Activated naive CD4-positive, alpha-beta T cell treated with anti-CD3 and anti-CD28 coated beads for 36 hours (primary cell): ENCODE measurements at regions not wholly inside any gene's neighbourhood (a gene's known extent, or its start where the extent isn't known, plus 50 kb on each side); places are given as distances from the start of the nearest gene placed in this dataset.
"Not testable (repeated sequence)": the region's sequence is repeated elsewhere in the genome, so short reads cannot be mapped to it uniquely, and the experiment has no call there.

ENCODE experiments used
- CTCF ChIA-PET: fragments of 350-600 bp; sonication (Branson Sonifier 250); formaldehyde crosslinking; loops from one replicate; lab custom pipeline; 2021; ENCODE audit warnings: antibody characterized with exemption; lab: Charles Lee
- DNase-seq: peaks from one replicate; pipeline ENCODE4 v3.0.0-alpha.2; 2020
- H3K27ac Mint-ChIP-seq: one replicate; pipeline ENCODE4 v1.8.0; 2021; ENCODE audit warnings: mild to moderate bottlenecking, mixed read lengths
- H3K27me3 Mint-ChIP-seq: one replicate; pipeline ENCODE4 v1.8.0; 2021; ENCODE audit warnings: low read depth, mixed read lengths
- H3K36me3 Mint-ChIP-seq: one replicate; pipeline ENCODE4 v1.8.0; 2021; ENCODE audit warnings: low read depth, mixed read lengths
- H3K4me1 Mint-ChIP-seq: one replicate; pipeline ENCODE4 v1.8.0; 2021; ENCODE audit warnings: low read depth, mixed read lengths
- H3K4me3 Mint-ChIP-seq: one replicate; pipeline ENCODE4 v1.8.0; 2021; ENCODE audit warnings: mild to moderate bottlenecking, moderate library complexity, mixed read lengths
- H3K9me3 Mint-ChIP-seq: one replicate; pipeline ENCODE4 v1.8.0; 2021; ENCODE audit warnings: mixed read lengths
- intact Hi-C: fragments of 100-400 bp; cut with micrococcal nuclease; formaldehyde crosslinking; loops from one replicate; pipeline ENCODE4 v1.15.1; 2023

- no peaks in the 10 kb centered on the region for H3K4me1 Mint-ChIP-seq
- H3K27me3 Mint-ChIP-seq, result no peaks in the 10 kb centered on the region
- no peak overlapping the region for H3K27ac Mint-ChIP-seq
- no peaks in the 10 kb centered on the region for H3K36me3 Mint-ChIP-seq
- CTCF ChIA-PET, result no interaction called here
- no peak overlapping the region for H3K4me3 Mint-ChIP-seq
- intact Hi-C loops, result no loop called here
- H3K9me3 Mint-ChIP-seq, result no peaks in the 10 kb centered on the region
- no peak for DNase-seq
Measured at GRCh38 chr5:56763711-56764466, 51.5 kb upstream of the MAP3K1 start.

- H3K4me3 Mint-ChIP-seq, result no peak overlapping the region
- CTCF ChIA-PET, result interaction anchor here (0.7 kb wide), 1 partner anchor 9 kb away, joined by 3 read pairs; no protein-coding TSS in a partner anchor
- no peaks in the 10 kb centered on the region for H3K27me3 Mint-ChIP-seq
- H3K27ac Mint-ChIP-seq, result no peak overlapping the region
- H3K36me3 Mint-ChIP-seq, result no peaks in the 10 kb centered on the region
- intact Hi-C loops, result no loop called here
- no peaks in the 10 kb centered on the region for H3K9me3 Mint-ChIP-seq
- no peaks in the 10 kb centered on the region for H3K4me1 Mint-ChIP-seq
- DNase-seq, result no peak
Measured at GRCh38 chr5:56763182-56763581, 52.2 kb upstream of the MAP3K1 start.

DNA sequence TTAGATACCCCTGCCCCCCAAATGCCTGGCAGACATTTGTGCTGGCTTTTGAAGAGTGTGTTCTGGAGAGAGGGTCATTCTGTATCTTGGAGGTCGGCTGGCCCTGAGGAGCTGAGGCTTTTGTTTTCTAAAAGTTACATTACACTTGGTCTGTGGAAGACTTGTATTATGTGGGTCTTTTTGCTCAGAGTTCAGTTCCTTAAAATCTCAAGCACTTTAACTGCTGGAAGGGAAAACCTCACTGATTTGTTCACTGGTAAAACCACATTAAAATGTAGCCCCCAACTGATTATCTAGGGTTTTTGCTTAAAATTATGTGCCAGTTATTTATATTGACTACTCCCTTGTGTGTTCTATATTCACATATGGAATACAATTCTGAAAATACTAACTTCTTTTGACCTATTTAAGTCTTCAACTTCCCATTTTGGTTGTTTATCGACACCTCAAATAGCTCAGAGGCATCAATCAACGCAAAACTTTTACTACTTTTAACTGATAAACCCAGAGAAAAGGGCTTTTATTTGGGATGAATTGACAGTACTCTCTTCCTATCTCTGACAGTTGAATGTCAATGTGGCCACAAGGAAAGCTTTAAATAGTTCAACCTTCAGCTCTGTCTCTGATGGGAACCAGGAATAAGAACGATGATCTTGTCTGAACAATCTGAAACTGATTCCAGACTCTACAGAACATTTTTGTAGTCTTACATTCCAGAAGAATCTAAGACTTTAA, 54.0 kb upstream of the MAP3K1 start:
- intact Hi-C loops, result no loop called here
- no peaks in the 10 kb centered on the region for H3K36me3 Mint-ChIP-seq

GRCh38 chr5:56760723-56761122, 54.6 kb upstream of the MAP3K1 start:
- no peak for DNase-seq
- Mint-ChIP-seq H3K27me3 (no peaks in the 10 kb centered on the region), H3K36me3 (no peaks in the 10 kb centered on the region), H3K4me3 (no peak overlapping the region), H3K27ac (no peak overlapping the region), H3K4me1 (no peaks in the 10 kb centered on the region), H3K9me3 (no peaks in the 10 kb centered on the region)
- CTCF ChIA-PET, result no interaction called here
- intact Hi-C loops, result no loop called here

More for the DNA sequence above, 54.0 kb upstream of the MAP3K1 start:
- no peak for DNase-seq
- Mint-ChIP-seq H3K27ac (no peak overlapping the region), H3K27me3 (no peaks in the 10 kb centered on the region), H3K4me3 (no peak overlapping the region), H3K4me1 (no peaks in the 10 kb centered on the region), H3K9me3 (no peaks in the 10 kb centered on the region)
- CTCF ChIA-PET, result no interaction called here

- Mint-ChIP-seq H3K9me3 (no peaks in the 10 kb centered on the region), H3K27me3 (no peaks in the 10 kb centered on the region), H3K36me3 (no peaks in the 10 kb centered on the region), H3K27ac (no peak overlapping the region), H3K4me1 (no peaks in the 10 kb centered on the region), H3K4me3 (no peak overlapping the region)
- intact Hi-C loops, result no loop called here
- CTCF ChIA-PET, result interaction anchor here (0.7 to 1.0 kb wide), 2 partner anchors 12 to 15 kb away, joined by 3 read pairs; no protein-coding TSS in a partner anchor
- no peak for DNase-seq
Measured at GRCh38 chr5:56759521-56760216, 55.7 kb upstream of the MAP3K1 start.

GRCh38 chr5:56757077-56757476, 58.3 kb upstream of the MAP3K1 start:
- no peak overlapping the region for H3K4me3 Mint-ChIP-seq
- H3K36me3 Mint-ChIP-seq, result no peaks in the 10 kb centered on the region
- intact Hi-C loops, result no loop called here
- no peaks in the 10 kb centered on the region for H3K27me3 Mint-ChIP-seq
- no peaks in the 10 kb centered on the region for H3K9me3 Mint-ChIP-seq
- CTCF ChIA-PET, result no interaction called here
- DNase-seq, result no peak
- no peaks in the 10 kb centered on the region for H3K4me1 Mint-ChIP-seq
- no peak overlapping the region for H3K27ac Mint-ChIP-seq

DNA sequence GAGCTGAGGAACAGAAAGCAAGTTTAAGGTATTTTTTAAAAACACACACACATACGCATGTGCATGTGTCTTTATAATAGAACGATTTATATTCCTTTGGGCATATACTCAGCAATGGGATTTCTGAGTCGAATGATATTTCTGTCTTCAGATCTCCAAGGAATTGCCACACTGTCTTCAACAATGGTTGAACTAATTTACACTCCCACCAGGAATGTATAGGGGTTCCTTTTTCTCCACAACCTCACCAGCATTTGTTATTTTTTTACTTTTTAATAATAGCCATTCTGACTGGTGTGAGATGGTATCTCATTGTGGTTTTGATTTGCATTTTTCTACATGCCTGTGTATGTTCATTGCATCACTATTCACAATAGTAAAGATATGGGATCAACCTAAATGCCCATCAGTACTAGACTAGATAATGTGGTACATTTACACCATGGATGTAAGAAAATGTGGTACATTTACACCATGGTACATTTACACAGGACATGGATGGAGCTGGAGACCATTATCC, 60.3 kb upstream of the MAP3K1 start:
- H3K27me3 Mint-ChIP-seq, result no peaks in the 10 kb centered on the region
- H3K4me3 Mint-ChIP-seq, result no peak overlapping the region
- H3K4me1 Mint-ChIP-seq, result no peaks in the 10 kb centered on the region
- DNase-seq, result no peak
- CTCF ChIA-PET, result no interaction called here
- H3K27ac Mint-ChIP-seq, result no peak overlapping the region
- H3K9me3 Mint-ChIP-seq, result no peaks in the 10 kb centered on the region
- intact Hi-C loops, result no loop called here
- H3K36me3 Mint-ChIP-seq, result no peaks in the 10 kb centered on the region

- H3K9me3 Mint-ChIP-seq, H3K27ac Mint-ChIP-seq, H3K27me3 Mint-ChIP-seq, CTCF ChIA-PET, DNase-seq, intact Hi-C loops, H3K4me1 Mint-ChIP-seq, H3K36me3 Mint-ChIP-seq, H3K4me3 Mint-ChIP-seq: not testable (repeated sequence)
Measured at GRCh38 chr5:56753588-56753987, 61.8 kb upstream of the MAP3K1 start.

DNA sequence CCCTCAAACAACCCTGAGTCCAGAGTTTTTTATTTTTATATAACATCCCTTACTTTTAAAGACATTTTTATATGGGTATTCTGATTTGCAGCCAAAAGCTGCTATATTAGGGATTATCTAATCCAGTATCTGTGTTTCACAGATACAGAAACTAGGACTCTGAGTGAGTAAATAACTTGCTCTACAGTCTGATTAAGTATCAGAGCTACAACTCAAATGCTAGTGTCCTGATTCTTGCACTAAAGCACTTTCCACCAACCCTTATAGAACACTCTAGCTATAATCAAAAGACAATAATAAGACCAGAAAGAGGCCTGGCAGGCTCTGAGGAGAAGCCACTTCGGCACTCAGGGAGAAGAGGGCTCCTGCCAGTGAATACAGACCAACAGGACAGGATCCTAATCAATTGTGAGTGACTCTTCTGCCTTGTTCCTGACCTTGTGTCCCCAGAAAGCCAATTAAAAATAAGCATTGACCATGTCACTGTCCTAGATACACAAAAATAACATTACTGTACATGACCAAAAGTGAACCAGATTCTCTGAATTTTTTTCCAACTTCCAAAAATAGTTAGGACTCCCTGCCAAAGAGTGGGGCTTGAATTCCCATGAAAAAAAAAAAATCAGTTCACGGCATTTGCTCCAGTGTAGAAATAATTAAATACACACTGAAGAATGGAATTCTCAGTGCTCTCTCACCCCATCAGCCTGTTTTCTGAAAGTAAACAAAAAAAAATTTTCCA, 63.6 kb upstream of the MAP3K1 start:
- H3K27ac Mint-ChIP-seq, result no peak overlapping the region
- CTCF ChIA-PET, result no interaction called here
- no peak for DNase-seq
- H3K9me3 Mint-ChIP-seq, result no peaks in the 10 kb centered on the region
- H3K36me3 Mint-ChIP-seq, result no peaks in the 10 kb centered on the region
- intact Hi-C loops, result no loop called here
- H3K4me1 Mint-ChIP-seq, result no peaks in the 10 kb centered on the region
- no peak overlapping the region for H3K4me3 Mint-ChIP-seq
- H3K27me3 Mint-ChIP-seq, result no peaks in the 10 kb centered on the region

DNA sequence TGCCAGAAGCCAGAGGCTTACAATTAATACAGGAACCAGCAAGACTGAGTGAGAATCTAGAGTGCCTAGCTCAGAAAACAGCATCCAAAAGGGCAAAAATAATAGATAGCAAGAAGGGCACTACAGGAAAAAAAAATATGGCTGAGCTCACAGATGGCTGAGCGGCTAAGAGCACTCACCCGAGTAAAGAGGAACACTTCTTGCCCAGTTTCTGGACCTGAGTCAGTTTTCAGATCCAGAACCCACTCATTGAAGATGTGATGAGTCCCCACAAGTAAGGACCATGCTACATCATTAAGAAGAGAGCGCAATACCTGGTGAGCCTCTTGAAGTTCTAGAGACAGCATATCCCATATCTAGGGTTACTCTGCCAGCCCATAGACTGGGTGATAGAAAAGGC, 65.5 kb upstream of the MAP3K1 start:
- Mint-ChIP-seq H3K4me1 (no peaks in the 10 kb centered on the region), H3K36me3 (no peaks in the 10 kb centered on the region), H3K4me3 (no peak overlapping the region), H3K27ac (no peak overlapping the region), H3K9me3 (no peaks in the 10 kb centered on the region), H3K27me3 (no peaks in the 10 kb centered on the region)
- DNase-seq, result no peak
- intact Hi-C loops, result no loop called here
- CTCF ChIA-PET, result no interaction called here

DNA sequence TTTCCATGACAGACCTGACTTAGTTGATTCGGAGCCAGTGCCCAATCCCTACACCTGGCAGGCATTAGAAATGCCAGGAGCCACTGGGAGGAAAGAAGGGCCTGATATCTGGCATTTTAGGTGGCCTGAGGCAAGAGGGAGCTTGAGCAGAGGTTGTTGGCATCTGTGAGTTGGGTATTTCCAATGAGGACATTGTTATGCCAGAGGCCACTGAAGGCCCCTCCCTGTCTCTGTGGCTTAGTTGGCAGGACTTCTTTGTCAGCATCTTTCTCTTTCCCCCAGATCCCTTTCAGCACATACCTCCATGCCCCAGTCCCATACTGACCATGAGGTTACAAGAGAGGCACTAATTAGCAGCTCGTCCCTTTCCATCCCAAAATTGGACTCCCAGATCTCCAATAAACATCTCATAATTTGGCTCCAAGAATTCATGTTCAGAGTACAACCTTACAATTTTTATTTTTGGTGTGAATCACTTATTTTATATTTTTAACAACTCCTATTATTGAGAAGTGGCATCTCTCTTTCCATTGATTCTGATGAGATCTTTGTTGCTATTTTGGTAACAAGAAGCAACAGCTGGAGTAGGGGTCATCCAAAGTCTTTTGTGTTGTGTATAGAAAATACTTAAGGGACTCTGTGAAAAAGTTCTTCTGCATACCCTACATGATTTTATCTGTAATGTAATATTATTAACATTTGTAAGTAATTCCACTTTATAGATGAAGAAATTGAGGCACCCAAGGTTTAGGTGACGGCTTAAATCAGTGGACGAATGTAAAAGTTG, 68.6 kb upstream of the MAP3K1 start:
- intact Hi-C loops, result no loop called here
- Mint-ChIP-seq H3K36me3 (no peaks in the 10 kb centered on the region), H3K4me1 (no peaks in the 10 kb centered on the region)

More for the DNA sequence above, 68.6 kb upstream of the MAP3K1 start:
- Mint-ChIP-seq H3K27me3 (no peaks in the 10 kb centered on the region), H3K4me3 (no peak overlapping the region), H3K9me3 (no peaks in the 10 kb centered on the region), H3K27ac (no peak overlapping the region)
- DNase-seq, result no peak
- CTCF ChIA-PET, result no interaction called here
